ENCODE measurements at regions not wholly inside any gene's neighbourhood (a gene's known extent, or its start where the extent isn't known, plus 50 kb on each side); places are given as distances from the start of the nearest gene placed in this dataset.
"Not testable (repeated sequence)": the region's sequence is repeated elsewhere in the genome, so short reads cannot be mapped to it uniquely, and the experiment has no call there.

DNA sequence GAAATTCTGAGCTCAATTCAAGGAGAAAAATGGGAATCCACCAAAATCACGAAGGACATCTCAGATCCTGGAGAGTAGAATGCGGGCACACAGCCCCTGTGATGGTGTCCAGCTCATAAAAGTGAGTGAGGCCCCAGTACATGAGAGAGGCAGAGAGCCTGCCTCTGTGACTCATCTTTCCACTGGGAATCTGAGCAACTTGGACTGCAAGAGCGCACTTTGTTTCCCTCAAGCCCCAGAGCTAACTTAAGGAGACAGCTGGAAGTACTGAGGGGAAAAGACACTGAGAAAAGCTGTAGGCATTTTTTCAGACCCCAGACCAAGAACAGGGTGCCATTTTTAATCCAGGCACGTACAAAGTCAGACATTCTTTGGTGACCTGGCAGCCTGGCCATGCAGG is 273.7 kb downstream of the C11orf87 start:
- no peaks in the 10 kb centered on the region for H3K4me1 Mint-ChIP-seq
- H3K36me3 Mint-ChIP-seq: no peaks in the 10 kb centered on the region
- H3K9me3 Mint-ChIP-seq: peaks cover 20% of the 10 kb centered on the region
- H3K27me3 Mint-ChIP-seq: peaks cover 10% of the 10 kb centered on the region
- H3K4me3 Mint-ChIP-seq: no peak overlapping the region
- no peak for ATAC-seq
- no peak overlapping the region for H3K27ac Mint-ChIP-seq

DNA sequence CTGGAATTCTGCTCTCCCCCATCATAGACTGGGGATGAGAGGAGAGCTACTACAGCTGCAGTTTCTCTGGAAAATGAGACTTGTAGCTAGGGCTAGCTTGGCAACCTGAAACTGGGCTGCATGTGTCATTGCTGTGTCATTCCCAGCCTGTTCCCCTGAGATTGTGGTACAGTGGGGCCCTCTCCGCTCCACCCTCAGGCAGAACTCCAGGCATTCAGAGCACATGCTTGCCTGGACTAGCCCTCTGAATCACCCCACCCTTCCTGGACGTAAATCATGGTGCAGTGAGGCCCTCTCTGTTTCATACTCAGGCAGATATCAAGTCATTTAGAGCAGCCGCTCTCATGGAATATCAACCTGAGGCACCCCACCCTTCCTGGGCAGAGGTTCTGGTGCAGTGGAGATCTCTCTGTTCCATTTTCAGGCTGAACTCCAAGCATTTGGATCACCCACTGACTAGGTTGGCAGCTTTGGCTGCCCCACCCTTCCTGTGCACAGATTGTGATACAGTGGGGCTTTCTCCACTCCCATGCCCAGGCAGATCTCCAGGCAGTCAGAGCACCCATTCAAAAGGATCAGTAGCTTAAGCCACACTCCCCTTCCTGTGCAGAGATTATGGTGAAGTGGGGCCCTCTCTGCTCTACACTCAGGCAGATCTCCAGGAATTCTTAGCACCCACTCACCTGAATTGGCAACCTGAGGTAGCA is 274.4 kb downstream of the C11orf87 start:
- peaks cover 10% of the 10 kb centered on the region for H3K27me3 Mint-ChIP-seq
- peaks cover 20% of the 10 kb centered on the region for H3K9me3 Mint-ChIP-seq
- H3K4me3 Mint-ChIP-seq: no peak overlapping the region
- H3K27ac Mint-ChIP-seq: no peak overlapping the region
- H3K4me1 Mint-ChIP-seq: no peaks in the 10 kb centered on the region
- no peak for ATAC-seq
- no peaks in the 10 kb centered on the region for H3K36me3 Mint-ChIP-seq

DNA sequence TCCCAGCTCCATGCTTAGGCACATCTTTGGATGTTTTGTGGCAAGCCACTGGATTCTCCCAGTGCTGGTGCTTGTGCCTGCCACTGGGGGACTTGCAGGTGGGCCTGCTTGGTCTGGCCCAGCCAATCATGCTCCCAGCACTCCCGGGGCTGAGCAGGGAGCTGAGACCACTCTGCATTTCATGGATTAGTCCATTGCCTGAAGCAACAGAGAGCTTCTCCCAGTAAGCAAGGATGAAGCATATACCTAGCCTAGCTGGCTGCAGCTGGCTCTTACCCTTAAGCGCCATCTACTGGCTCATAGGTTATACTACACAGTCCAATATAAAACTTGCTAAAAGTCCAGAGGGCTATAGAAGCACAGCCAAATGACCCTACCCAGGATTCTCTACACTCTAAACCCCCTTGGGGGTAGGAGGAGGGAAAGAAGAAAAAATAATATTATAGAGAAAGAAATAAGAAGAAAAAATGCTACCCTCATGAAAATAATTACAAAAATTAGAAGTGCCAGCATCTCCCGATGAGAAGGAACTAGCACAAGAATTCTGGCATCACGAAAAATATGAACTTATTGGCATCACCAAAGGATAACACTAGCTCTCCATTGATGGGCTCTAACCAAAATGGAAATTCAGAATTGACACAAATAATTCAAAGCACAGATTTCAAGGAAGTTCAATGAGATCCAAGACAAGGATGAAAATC is 275.3 kb downstream of the C11orf87 start:
- H3K36me3 Mint-ChIP-seq: no peaks in the 10 kb centered on the region
- ATAC-seq: no peak
- H3K4me1 Mint-ChIP-seq: no peaks in the 10 kb centered on the region
- peaks cover 10% of the 10 kb centered on the region for H3K27me3 Mint-ChIP-seq
- peaks cover 20% of the 10 kb centered on the region for H3K9me3 Mint-ChIP-seq
- no peak overlapping the region for H3K4me3 Mint-ChIP-seq
- no peak overlapping the region for H3K27ac Mint-ChIP-seq

DNA sequence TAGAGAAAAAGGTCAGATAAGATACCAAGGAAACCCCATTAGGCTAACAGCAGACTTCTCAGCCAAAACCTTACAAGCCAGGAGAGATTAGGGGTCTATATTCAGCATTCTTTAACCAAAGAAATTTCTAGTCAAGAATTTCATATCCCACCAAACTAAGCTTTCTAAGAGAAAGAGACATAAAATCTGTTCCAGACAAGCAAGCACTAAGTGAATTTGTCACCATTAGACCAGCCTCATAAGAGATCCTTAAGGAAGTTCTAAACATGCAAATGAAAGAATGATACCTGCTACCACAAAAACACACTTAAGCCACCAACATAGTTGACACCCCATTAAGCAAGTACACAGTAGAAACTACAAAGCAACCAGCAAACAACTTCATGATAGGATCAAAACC is 276.2 kb downstream of the C11orf87 start:
- Mint-ChIP-seq H3K27me3 (peaks cover 10% of the 10 kb centered on the region), H3K4me1 (no peaks in the 10 kb centered on the region), H3K36me3 (no peaks in the 10 kb centered on the region), H3K4me3 (no peak overlapping the region), H3K9me3 (peaks cover 20% of the 10 kb centered on the region), H3K27ac (no peak overlapping the region)
- ATAC-seq: no peak

DNA sequence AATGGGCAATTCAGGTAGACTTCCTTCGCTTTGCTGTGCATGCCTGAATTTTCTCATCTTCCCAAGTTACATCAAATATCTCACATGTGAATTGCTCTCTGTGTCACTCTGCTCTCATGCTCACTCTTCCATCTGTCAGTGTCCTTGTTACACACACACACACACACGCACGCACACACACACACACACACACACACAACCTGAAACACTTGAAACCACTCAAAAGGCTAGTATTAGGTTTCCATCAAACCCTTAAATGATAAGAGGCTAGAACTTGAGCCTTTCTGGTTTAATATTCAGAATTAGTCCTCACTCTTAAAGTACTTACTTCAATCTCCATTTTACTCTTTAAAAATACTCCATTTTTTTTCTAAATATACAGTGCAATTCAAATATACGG is 282.4 kb downstream of the C11orf87 start:
- Mint-ChIP-seq H3K27ac (no peak overlapping the region), H3K27me3 (no peaks in the 10 kb centered on the region), H3K4me1 (no peaks in the 10 kb centered on the region), H3K36me3 (no peaks in the 10 kb centered on the region), H3K9me3 (no peaks in the 10 kb centered on the region), H3K4me3 (no peak overlapping the region)
- no peak for ATAC-seq

DNA sequence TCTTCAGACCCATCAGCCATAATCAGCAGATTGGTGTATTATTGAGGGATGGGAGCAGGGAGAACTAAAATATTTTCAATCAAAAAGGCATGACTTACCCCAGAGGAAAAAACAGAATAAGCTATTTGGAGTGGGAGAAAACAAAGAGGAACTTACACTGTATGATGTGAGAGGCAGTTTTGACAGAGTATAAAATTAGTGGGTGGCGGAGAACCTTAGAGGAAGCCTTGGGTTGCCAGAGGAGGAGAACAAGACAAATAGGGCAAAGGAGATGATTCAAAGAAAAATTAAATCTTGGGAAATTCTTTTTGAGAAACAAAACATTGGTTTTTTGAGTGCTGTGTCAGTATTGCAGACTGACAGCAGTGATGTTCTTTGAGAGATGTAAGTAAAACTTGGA is 285.0 kb downstream of the C11orf87 start:
- H3K27me3 Mint-ChIP-seq: no peaks in the 10 kb centered on the region
- no peaks in the 10 kb centered on the region for H3K36me3 Mint-ChIP-seq
- no peaks in the 10 kb centered on the region for H3K4me1 Mint-ChIP-seq
- no peak for ATAC-seq
- H3K27ac Mint-ChIP-seq: no peak overlapping the region
- H3K4me3 Mint-ChIP-seq: no peak overlapping the region
- no peaks in the 10 kb centered on the region for H3K9me3 Mint-ChIP-seq

DNA sequence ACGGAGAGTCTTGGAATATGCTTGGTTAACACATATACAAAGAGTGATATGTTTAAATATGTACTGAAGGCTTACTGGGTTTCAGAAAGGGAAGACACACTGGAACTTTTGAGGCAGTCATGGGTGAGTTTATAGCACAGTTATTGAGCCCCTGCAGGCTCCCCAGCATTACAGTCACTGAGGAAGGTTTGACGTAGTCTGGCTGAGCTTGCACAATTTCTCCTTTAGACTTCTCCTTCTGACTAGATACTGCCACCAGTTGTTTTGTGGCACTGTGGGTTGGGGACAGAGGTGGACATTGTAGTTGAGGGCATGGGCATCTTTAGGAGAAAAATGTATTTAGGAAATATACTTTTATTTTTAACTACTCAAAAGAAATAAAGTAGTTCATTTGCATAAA is 285.4 kb downstream of the C11orf87 start:
- no peak overlapping the region for H3K4me3 Mint-ChIP-seq
- no peak for ATAC-seq
- no peaks in the 10 kb centered on the region for H3K27me3 Mint-ChIP-seq
- no peak overlapping the region for H3K27ac Mint-ChIP-seq
- no peaks in the 10 kb centered on the region for H3K4me1 Mint-ChIP-seq
- H3K36me3 Mint-ChIP-seq: no peaks in the 10 kb centered on the region
- H3K9me3 Mint-ChIP-seq: peaks cover 2% of the 10 kb centered on the region

DNA sequence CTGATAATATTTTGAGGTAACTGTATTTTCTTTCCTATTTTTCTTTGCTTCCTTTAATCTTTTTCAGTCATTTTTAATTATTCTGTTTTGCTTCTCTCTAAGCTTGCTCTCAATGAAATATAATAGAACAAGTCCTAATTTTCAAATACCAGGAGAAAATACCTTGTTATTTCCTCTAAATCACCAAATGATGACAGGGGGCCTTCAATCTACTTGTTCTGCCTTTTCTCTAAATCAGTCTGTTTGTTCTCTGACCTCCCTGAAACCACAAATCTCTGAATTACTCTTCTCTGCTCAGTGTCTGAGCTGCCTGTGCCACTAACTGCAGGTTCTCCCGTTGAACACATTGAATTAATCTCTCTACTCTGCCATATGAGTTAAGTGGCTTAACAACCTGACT is 286.2 kb downstream of the C11orf87 start:
- Mint-ChIP-seq H3K9me3 (peaks cover 2% of the 10 kb centered on the region), H3K27ac (no peak overlapping the region), H3K27me3 (no peaks in the 10 kb centered on the region), H3K36me3 (no peaks in the 10 kb centered on the region), H3K4me3 (no peak overlapping the region), H3K4me1 (no peaks in the 10 kb centered on the region)
- no peak for ATAC-seq

DNA sequence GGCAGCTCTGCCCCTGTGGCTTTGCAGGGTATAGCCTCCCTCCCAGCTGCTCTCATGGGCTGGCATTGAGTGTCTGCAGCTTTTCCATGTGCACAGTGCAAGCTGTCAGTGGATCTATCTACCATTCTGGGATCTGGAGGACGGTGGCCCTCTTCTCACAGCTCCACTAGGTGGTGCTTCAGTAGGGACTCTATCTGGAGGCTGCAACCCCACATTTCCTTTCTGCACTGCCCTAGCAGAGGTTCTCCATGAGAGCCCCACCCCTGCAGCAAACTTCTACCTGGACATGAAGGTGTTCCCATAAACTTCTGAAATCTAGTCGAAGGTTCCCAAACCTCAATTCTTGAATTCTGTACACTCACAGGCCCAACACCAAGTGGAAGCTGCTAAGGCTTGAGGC is 292.5 kb downstream of the C11orf87 start:
- H3K27me3 Mint-ChIP-seq, H3K4me3 Mint-ChIP-seq, H3K27ac Mint-ChIP-seq, H3K36me3 Mint-ChIP-seq, ATAC-seq, H3K4me1 Mint-ChIP-seq: not testable (repeated sequence)
- peaks cover 16% of the 10 kb centered on the region for H3K9me3 Mint-ChIP-seq

DNA sequence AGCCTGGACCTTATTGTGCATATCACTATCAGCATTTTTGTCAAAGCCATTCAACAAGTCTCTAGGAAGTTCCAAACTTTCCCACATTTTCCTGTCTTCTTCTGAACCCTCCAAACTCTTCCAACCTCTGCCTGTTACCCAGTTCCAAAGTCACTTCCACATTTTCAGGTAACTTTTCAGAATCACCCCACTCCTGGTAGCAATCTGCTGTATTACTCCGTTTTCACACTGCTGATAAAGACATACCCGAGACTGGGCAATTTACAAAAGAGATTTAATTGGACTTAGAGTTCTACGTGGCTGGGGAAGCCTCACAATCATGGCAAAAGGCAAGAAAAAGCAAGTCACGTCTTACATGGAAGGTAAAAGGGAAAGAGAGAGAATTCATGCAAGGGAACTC is 293.4 kb downstream of the C11orf87 start:
- not testable (repeated sequence) for H3K27me3 Mint-ChIP-seq, ATAC-seq, H3K36me3 Mint-ChIP-seq, H3K27ac Mint-ChIP-seq, H3K4me1 Mint-ChIP-seq, H3K4me3 Mint-ChIP-seq
- peaks cover 16% of the 10 kb centered on the region for H3K9me3 Mint-ChIP-seq

DNA sequence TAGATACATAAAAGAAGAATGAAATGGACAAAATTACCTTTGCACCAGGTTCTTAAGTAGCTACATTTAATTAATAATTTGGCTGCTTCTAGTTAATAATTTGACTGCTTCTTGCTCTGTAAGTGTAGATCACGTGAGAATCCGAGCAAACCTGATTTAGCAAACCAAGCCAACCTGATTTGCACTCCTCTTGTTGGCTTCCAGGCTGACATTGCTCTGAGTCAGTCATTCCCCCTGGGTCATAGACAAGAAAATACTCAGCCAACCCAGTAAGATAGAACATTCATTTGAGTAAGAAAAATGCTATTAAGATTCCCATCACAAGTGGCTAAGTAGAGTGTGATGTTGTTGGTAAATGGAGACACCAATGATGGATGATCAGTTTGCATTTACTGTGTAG is 304.1 kb downstream of the C11orf87 start:
- ATAC-seq: no peak
- Mint-ChIP-seq H3K4me3 (no peak overlapping the region), H3K36me3 (no peaks in the 10 kb centered on the region), H3K9me3 (no peaks in the 10 kb centered on the region), H3K27me3 (peaks cover 17% of the 10 kb centered on the region), H3K27ac (no peak overlapping the region), H3K4me1 (no peaks in the 10 kb centered on the region)

DNA sequence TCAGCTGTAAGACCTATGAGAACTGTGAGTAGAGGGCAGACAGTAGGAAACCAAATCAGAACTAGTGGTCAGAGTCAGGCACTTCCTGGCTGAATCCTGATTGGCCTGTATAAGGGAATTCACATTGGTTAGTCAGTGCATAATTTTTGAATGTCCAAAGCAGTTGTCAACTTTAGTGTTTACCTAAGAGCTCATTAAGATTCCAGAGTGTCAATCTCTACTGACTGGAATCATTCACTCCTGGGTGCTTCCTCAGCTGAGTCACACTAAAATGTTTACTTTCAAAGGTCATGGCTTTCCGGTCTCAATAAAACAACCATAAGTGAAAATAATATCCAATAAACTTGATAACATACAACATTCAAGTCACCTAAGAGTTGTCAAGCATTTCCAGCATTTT is 306.1 kb downstream of the C11orf87 start:
- H3K4me1 Mint-ChIP-seq: no peaks in the 10 kb centered on the region
- no peak for ATAC-seq
- H3K27me3 Mint-ChIP-seq: peaks cover 9% of the 10 kb centered on the region
- H3K36me3 Mint-ChIP-seq: no peaks in the 10 kb centered on the region
- H3K27ac Mint-ChIP-seq: no peak overlapping the region
- no peak overlapping the region for H3K4me3 Mint-ChIP-seq
- no peaks in the 10 kb centered on the region for H3K9me3 Mint-ChIP-seq

DNA sequence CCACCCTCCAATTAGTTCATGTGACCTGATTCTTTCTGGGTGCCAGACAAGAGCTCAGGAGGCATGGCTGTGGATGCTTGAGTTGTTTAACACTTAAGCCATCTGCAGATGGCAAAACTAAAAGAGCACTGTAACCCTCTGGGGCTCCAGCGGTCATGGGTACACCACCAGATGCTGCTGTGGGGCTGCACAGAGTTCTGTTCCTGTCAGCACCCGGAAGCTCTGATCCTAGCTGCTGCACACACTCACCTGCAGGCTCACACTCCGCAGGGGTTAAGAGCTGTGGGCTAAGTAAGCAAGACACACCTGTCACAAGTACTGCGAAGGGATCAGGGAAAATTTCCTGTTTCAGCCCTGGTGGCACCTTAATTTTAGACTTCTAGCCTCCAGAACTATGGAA is 307.8 kb downstream of the C11orf87 start:
- H3K36me3 Mint-ChIP-seq: no peaks in the 10 kb centered on the region
- H3K4me3 Mint-ChIP-seq: no peak overlapping the region
- H3K9me3 Mint-ChIP-seq: no peaks in the 10 kb centered on the region
- ATAC-seq: peak; percentile 42
- no peak overlapping the region for H3K27ac Mint-ChIP-seq
- H3K27me3 Mint-ChIP-seq: no peaks in the 10 kb centered on the region
- H3K4me1 Mint-ChIP-seq: no peaks in the 10 kb centered on the region

DNA sequence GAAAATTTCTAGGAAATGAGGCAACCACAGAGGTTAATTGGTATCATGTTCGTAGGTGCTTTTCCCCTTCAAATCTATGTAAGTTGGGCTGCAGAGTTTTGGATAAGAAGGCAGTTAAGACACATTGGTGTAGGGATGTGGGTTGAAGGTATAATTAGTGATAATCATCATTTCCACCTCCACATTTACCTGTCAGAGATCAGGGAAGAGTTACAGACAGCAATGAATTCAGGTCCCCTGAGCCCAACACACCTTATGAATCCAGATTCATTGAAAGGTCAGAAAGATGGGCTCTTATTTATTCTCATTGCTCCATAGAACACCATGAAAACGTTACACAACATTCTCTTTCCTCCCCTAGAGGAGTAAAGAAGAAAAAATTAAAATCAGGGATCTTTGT is 308.7 kb downstream of the C11orf87 start:
- Mint-ChIP-seq H3K36me3 (no peaks in the 10 kb centered on the region), H3K27me3 (no peaks in the 10 kb centered on the region), H3K9me3 (no peaks in the 10 kb centered on the region), H3K4me3 (no peak overlapping the region), H3K4me1 (no peaks in the 10 kb centered on the region), H3K27ac (no peak overlapping the region)
- ATAC-seq: no peak

DNA sequence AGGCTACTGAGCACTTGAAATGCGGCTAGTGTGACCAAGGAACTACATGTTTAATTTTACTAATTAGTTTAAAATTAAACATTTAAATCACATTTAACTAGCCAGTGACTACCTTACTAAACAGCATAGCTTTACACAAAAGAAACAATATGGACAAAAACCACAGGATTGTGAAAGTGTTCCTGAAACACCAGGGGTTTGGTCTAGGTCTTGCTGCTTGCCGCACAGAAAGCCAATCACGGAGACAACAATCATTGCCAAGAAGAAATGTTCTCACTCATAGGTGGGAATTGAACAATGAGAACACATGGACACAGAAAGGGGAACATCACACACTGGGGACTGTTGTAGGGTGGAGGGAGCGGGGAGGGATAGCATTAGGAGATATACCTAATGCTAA is 309.5 kb downstream of the C11orf87 start:
- no peak for ATAC-seq
- no peaks in the 10 kb centered on the region for H3K36me3 Mint-ChIP-seq

DNA sequence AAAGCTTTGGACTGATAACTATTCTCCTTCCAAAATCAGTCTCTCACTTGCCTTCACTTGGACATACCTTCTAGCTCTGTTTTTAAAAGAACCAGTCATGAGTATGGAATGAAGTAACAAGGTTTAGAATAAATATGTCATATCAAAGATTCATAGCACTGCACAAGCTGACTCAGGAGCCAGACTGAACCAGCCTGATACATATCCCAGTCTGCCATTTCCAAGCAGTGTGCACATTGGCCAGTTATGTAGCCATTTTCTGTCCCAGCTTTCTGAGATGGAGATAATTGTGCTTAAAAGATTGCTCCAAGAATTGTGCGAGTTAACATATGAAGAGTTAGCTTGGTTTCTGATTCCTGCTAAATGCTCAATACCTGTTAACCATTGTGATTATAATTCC is 311.3 kb downstream of the C11orf87 start:
- H3K27me3 Mint-ChIP-seq: peaks cover under 1% of the 10 kb centered on the region
- peaks cover 3% of the 10 kb centered on the region for H3K9me3 Mint-ChIP-seq
- H3K27ac Mint-ChIP-seq: no peak overlapping the region
- no peaks in the 10 kb centered on the region for H3K36me3 Mint-ChIP-seq
- no peaks in the 10 kb centered on the region for H3K4me1 Mint-ChIP-seq
- ATAC-seq: no peak
- no peak overlapping the region for H3K4me3 Mint-ChIP-seq

More for the DNA sequence above, 309.5 kb downstream of the C11orf87 start:
- H3K9me3 Mint-ChIP-seq: no peaks in the 10 kb centered on the region
- no peak overlapping the region for H3K27ac Mint-ChIP-seq
- H3K4me3 Mint-ChIP-seq: no peak overlapping the region
- H3K4me1 Mint-ChIP-seq: no peaks in the 10 kb centered on the region
- H3K27me3 Mint-ChIP-seq: no peaks in the 10 kb centered on the region
